ENCODE measurements at regions not wholly inside any gene's neighbourhood (a gene's known extent, or its start where the extent isn't known, plus 50 kb on each side); places are given as distances from the start of the nearest gene placed in this dataset.
"Not testable (repeated sequence)": the region's sequence is repeated elsewhere in the genome, so short reads cannot be mapped to it uniquely, and the experiment has no call there.

- POLR2A ChIA-PET, result no interaction called here
- intact Hi-C loops (cut with DNase I, micrococcal nuclease), result no loop called here
These were observed 424.0 kb downstream of the RND3 start for GRCh38 chr2:150063432-150063889.

DNA sequence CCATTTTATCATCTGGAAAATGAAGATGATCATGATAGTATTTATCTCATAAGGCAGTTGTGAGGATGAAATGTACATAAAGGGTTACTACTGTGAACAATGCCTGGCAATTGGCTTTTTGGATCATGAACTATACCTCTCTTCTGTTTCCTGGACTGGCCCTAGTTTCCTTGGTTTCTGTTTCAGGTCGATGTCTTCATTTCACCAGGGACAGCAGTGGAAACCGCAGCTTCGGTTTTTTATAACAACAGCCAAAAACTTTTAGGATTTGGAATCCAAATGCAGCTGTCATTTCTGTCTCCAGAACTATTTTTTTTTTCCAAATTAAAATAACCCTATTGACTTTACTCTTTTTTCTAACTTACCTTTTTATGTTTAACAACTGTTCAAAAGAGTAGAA is 425.1 kb downstream of the RND3 start:
- Mint-ChIP-seq H3K9me3 (peaks cover 2% of the 10 kb centered on the region), H3K4me3 (no peak overlapping the region), H3K27me3 (no peaks in the 10 kb centered on the region), H3K36me3 (ENCODE audit: low read depth) (no peaks in the 10 kb centered on the region), H3K27ac (no peak overlapping the region), H3K4me1 (ENCODE audit: low read depth) (no peaks in the 10 kb centered on the region)
- no peak for TF ChIP-seq CTCF (IDR thresholded peaks at IDR 0.05)
- Histone ChIP-seq H3K27me3 (ENCODE audit: control insufficient read depth in 1 of 2, insufficient read depth in 2 of 2, low read length in 2 of 2) (no peaks in the 10 kb centered on the region), H3K4me3 (ENCODE audit: low read length) (no peak overlapping the region), H3K4me1 (ENCODE audit: insufficient read depth, low read length) (no peaks in the 10 kb centered on the region), H3K36me3 (ENCODE audit: insufficient read depth, low read length) (no peaks in the 10 kb centered on the region), H3K27ac (ENCODE audit: low read depth in 1 of 2, low read length in 2 of 2) (no peak overlapping the region), H3K9me3 (ENCODE audit: control insufficient read depth in 1 of 2, insufficient read depth in 1 of 2, low read length in 2 of 2) (no peaks in the 10 kb centered on the region)
- intact Hi-C loops (cut with DNase I, micrococcal nuclease), result no loop called here
- ChIA-PET POLR2A (no interaction called here), CTCF (no interaction called here)
- DNase-seq, result no peak
- no peak for ATAC-seq (ENCODE audit: poor library complexity)

More at GRCh38 chr2:150063432-150063889, 424.0 kb downstream of the RND3 start:
- H3K4me3 Mint-ChIP-seq, result no peak overlapping the region
- peaks cover 2% of the 10 kb centered on the region for H3K9me3 Mint-ChIP-seq
- CTCF ChIA-PET, result no interaction called here
- H3K36me3 Mint-ChIP-seq (ENCODE audit: low read depth), result no peaks in the 10 kb centered on the region
- ATAC-seq (ENCODE audit: poor library complexity), result no peak
- Histone ChIP-seq H3K36me3 (ENCODE audit: insufficient read depth, low read length) (no peaks in the 10 kb centered on the region), H3K27me3 (ENCODE audit: control insufficient read depth in 1 of 2, insufficient read depth in 2 of 2, low read length in 2 of 2) (no peaks in the 10 kb centered on the region), H3K4me1 (ENCODE audit: insufficient read depth, low read length) (no peaks in the 10 kb centered on the region), H3K4me3 (ENCODE audit: low read length) (no peak overlapping the region), H3K27ac (ENCODE audit: low read depth in 1 of 2, low read length in 2 of 2) (no peak overlapping the region), H3K9me3 (ENCODE audit: control insufficient read depth in 1 of 2, insufficient read depth in 1 of 2, low read length in 2 of 2) (no peaks in the 10 kb centered on the region)
- no peak for DNase-seq
- no peaks in the 10 kb centered on the region for H3K4me1 Mint-ChIP-seq (ENCODE audit: low read depth)
- TF ChIP-seq CTCF (IDR thresholded peaks at IDR 0.05), result no peak
- no peaks in the 10 kb centered on the region for H3K27me3 Mint-ChIP-seq
- no peak overlapping the region for H3K27ac Mint-ChIP-seq

- H3K9me3 Mint-ChIP-seq, result peaks cover 2% of the 10 kb centered on the region
- ChIA-PET POLR2A (no interaction called here), CTCF (no interaction called here)
- H3K4me1 Mint-ChIP-seq (ENCODE audit: low read depth), result no peaks in the 10 kb centered on the region
- no peak overlapping the region for H3K27ac Mint-ChIP-seq
- no peak overlapping the region for H3K27ac ChIP-seq (ENCODE audit: low read depth in 1 of 2, low read length in 2 of 2)
- H3K4me3 Mint-ChIP-seq, result no peak overlapping the region
- no peaks in the 10 kb centered on the region for H3K36me3 ChIP-seq (ENCODE audit: insufficient read depth, low read length)
- H3K9me3 ChIP-seq (ENCODE audit: control insufficient read depth in 1 of 2, insufficient read depth in 1 of 2, low read length in 2 of 2), result no peaks in the 10 kb centered on the region
- no peaks in the 10 kb centered on the region for H3K27me3 Mint-ChIP-seq
- no peak for TF ChIP-seq CTCF (IDR thresholded peaks at IDR 0.05)
- H3K4me1 ChIP-seq (ENCODE audit: insufficient read depth, low read length), result no peaks in the 10 kb centered on the region
- H3K27me3 ChIP-seq (ENCODE audit: control insufficient read depth in 1 of 2, insufficient read depth in 2 of 2, low read length in 2 of 2), result no peaks in the 10 kb centered on the region
- DNase-seq, result no peak
- no peaks in the 10 kb centered on the region for H3K36me3 Mint-ChIP-seq (ENCODE audit: low read depth)
- H3K4me3 ChIP-seq (ENCODE audit: low read length), result no peak overlapping the region
- intact Hi-C loops (cut with DNase I, micrococcal nuclease), result no loop called here
- no peak for ATAC-seq (ENCODE audit: poor library complexity)
These were observed 427.1 kb downstream of the RND3 start for GRCh38 chr2:150060341-150060740.

GRCh38 chr2:150059676-150060075 is 427.8 kb downstream of the RND3 start:
- H3K36me3 Mint-ChIP-seq (ENCODE audit: low read depth); H3K9me3 ChIP-seq (ENCODE audit: control insufficient read depth in 1 of 2, insufficient read depth in 1 of 2, low read length in 2 of 2); H3K4me3 ChIP-seq (ENCODE audit: low read length); intact Hi-C loops (cut with DNase I, micrococcal nuclease); DNase-seq; CTCF ChIA-PET; POLR2A ChIA-PET; H3K9me3 Mint-ChIP-seq; H3K4me3 Mint-ChIP-seq; H3K27ac ChIP-seq (ENCODE audit: low read depth in 1 of 2, low read length in 2 of 2); H3K36me3 ChIP-seq (ENCODE audit: insufficient read depth, low read length); H3K27me3 ChIP-seq (ENCODE audit: control insufficient read depth in 1 of 2, insufficient read depth in 2 of 2, low read length in 2 of 2); H3K27ac Mint-ChIP-seq; ATAC-seq (ENCODE audit: poor library complexity); H3K4me1 ChIP-seq (ENCODE audit: insufficient read depth, low read length); H3K27me3 Mint-ChIP-seq; H3K4me1 Mint-ChIP-seq (ENCODE audit: low read depth): not testable (repeated sequence)

Measured in CD4-positive, alpha-beta T cell (primary cell).